IMR-90 (cell line): ENCODE measurements at regions not wholly inside any gene's neighbourhood (a gene's known extent, or its start where the extent isn't known, plus 50 kb on each side); places are given as distances from the start of the nearest gene placed in this dataset.

Source experiments
- ATAC-seq: fragments of 200-7000 bp; cut with Tn5 transposase; 2 replicates; pipeline ENCODE4 v1.9.1; 2020; ENCODE audit warnings: low read depth, mild to moderate bottlenecking, moderate library complexity
- BruUV-seq: library from RNA; stranded (reverse); fragments of 400-500 nt; replicated peaks from 2 replicates; lab custom pipeline; 2021; lab: Mats Ljungman, UMichigan
- CTCF ChIA-PET: fragments of 300-600 bp; formaldehyde crosslinking; extraction: SDS; loops from one replicate; lab custom pipeline; 2021; ENCODE audit warnings: antibody characterized with exemption; lab: Yijun Ruan, JAX
- POLR2A ChIA-PET: fragments of 300-600 bp; sonication (Branson Sonifier 250); formaldehyde crosslinking; loops from one replicate; lab custom pipeline; 2022; ENCODE audit warnings: antibody characterized with exemption; ENCODE audit not compliant: unreplicated experiment; lab: Charles Lee
- DNase-seq: peaks from one replicate; pipeline ENCODE4 v3.0.0; 2013
- H2AFZ ChIP-seq: replicated peaks from 2 replicates; pipeline ENCODE3; 2013; ENCODE audit warnings: low read length, mild to moderate bottlenecking; ENCODE audit not compliant: poor library complexity
- H2AK5ac ChIP-seq: 2 replicates; pipeline ENCODE4 v1.6.1; 2013; ENCODE audit warnings: low read depth, low read length, inconsistent platforms
- H2AK9ac ChIP-seq: replicated peaks from 2 replicates; pipeline ENCODE3; 2013; ENCODE audit warnings: mild to moderate bottlenecking, low read depth, low read length, moderate library complexity; ENCODE audit not compliant: poor library complexity
- H2BK120ac ChIP-seq: 2 replicates; pipeline ENCODE4 v1.6.1; 2013; ENCODE audit warnings: low read depth, low read length, inconsistent platforms
- H2BK15ac ChIP-seq: 3 replicates; pipeline ENCODE4 v1.6.1; 2013; ENCODE audit warnings: low read depth, low read length, inconsistent platforms
- H2BK20ac ChIP-seq: 2 replicates; pipeline ENCODE4 v1.6.1; 2013; ENCODE audit warnings: low read depth, mild to moderate bottlenecking, inconsistent platforms, low read length, moderate library complexity
- H2BK5ac ChIP-seq: 2 replicates; pipeline ENCODE4 v1.6.1; 2013; ENCODE audit warnings: mild to moderate bottlenecking, low read depth, low read length, inconsistent platforms; ENCODE audit not compliant: poor library complexity, severe bottlenecking
- H3K14ac ChIP-seq: replicated peaks from 2 replicates; pipeline ENCODE4 v1.6.1; 2013; ENCODE audit warnings: low read depth, low read length, inconsistent platforms
- H3K18ac ChIP-seq: 2 replicates; pipeline ENCODE4 v1.6.1; 2013; ENCODE audit warnings: low read depth, low read length, control low read depth
- H3K23ac ChIP-seq: 2 replicates; pipeline ENCODE4 v1.6.1; 2013; ENCODE audit warnings: low read depth, low read length, inconsistent platforms
- H3K27ac ChIP-seq: 2 replicates; pipeline ENCODE4 v1.5.1; 2013; ENCODE audit warnings: mild to moderate bottlenecking, control low read depth, low read length; ENCODE audit not compliant: insufficient read depth
- H3K27me3 ChIP-seq: 2 replicates; pipeline ENCODE4 v1.6.1; 2013; ENCODE audit warnings: low read length; ENCODE audit not compliant: control insufficient read depth, insufficient read depth
- H3K36me3 ChIP-seq: 2 replicates; pipeline ENCODE4 v1.6.1; 2013; ENCODE audit warnings: low read length, mixed read lengths; ENCODE audit not compliant: control insufficient read depth, insufficient read depth
- H3K4ac ChIP-seq: 2 replicates; pipeline ENCODE4 v1.6.1; 2013; ENCODE audit warnings: low read depth, low read length, inconsistent platforms
- H3K4me1 ChIP-seq: 2 replicates; pipeline ENCODE4 v1.6.1; 2013; ENCODE audit warnings: low read length, mixed read lengths; ENCODE audit not compliant: control insufficient read depth, insufficient read depth
- H3K4me2 ChIP-seq: 2 replicates; pipeline ENCODE4 v1.6.1; 2013; ENCODE audit warnings: low read depth, mild to moderate bottlenecking, control low read depth, low read length, moderate library complexity
- H3K4me3 ChIP-seq: 2 replicates; pipeline ENCODE4 v1.5.1; 2013; ENCODE audit warnings: low read depth, mild to moderate bottlenecking, control low read depth, low read length, moderate library complexity; ENCODE audit not compliant: insufficient read depth
- H3K56ac ChIP-seq: 2 replicates; pipeline ENCODE4 v1.6.1; 2013; ENCODE audit warnings: low read length, inconsistent platforms; ENCODE audit not compliant: insufficient read depth; ENCODE audit errors: extremely low read depth
- H3K79me1 ChIP-seq, 2 experiments: 2 replicates each; pipeline ENCODE4 v1.6.1; 2013; ENCODE audit warnings: low read length in 2 of 2, inconsistent platforms in 1 of 2, low read depth in 1 of 2
- H3K9ac ChIP-seq: 2 replicates; pipeline ENCODE4 v1.6.1; 2013; ENCODE audit warnings: low read depth, low read length, control low read depth
- H3K9me1 ChIP-seq: 2 replicates; pipeline ENCODE4 v1.6.1; 2013; ENCODE audit warnings: low read length, inconsistent platforms; ENCODE audit not compliant: insufficient read depth
- H3K9me3 ChIP-seq: 2 replicates; pipeline ENCODE4 v1.6.1; 2013; ENCODE audit warnings: low read length; ENCODE audit not compliant: control insufficient read depth, insufficient read depth
- H4K20me1 ChIP-seq: 2 replicates; pipeline ENCODE4 v1.6.1; 2013; ENCODE audit warnings: low read length, inconsistent platforms; ENCODE audit not compliant: insufficient read depth
- H4K5ac ChIP-seq: 2 replicates; pipeline ENCODE4 v1.6.1; 2013; ENCODE audit warnings: mild to moderate bottlenecking, low read depth, low read length, control low read depth
- H4K8ac ChIP-seq, 2 experiments: 2 replicates each; pipeline ENCODE4 v1.6.1; 2013; ENCODE audit warnings: low read depth in 2 of 2, low read length in 2 of 2, control low read depth in 1 of 2, inconsistent platforms in 1 of 2
- H4K91ac ChIP-seq: 2 replicates; pipeline ENCODE4 v1.6.1; 2013; ENCODE audit warnings: low read depth, low read length, inconsistent platforms; ENCODE audit not compliant: insufficient read depth
- MAZ ChIP-seq: IDR thresholded peaks from 2 replicates; pipeline ENCODE4 v1.6.1; 2012; ENCODE audit warnings: low read depth, mild to moderate bottlenecking, low read length, improper control_type of control experiment, moderate library complexity, borderline replicate concordance
- MXI1 ChIP-seq: IDR thresholded peaks from 2 replicates; pipeline ENCODE4 v1.6.1; 2012; ENCODE audit warnings: low read depth, mild to moderate bottlenecking, low read length, moderate library complexity, borderline replicate concordance
- RAD21 ChIP-seq: IDR thresholded peaks from 2 replicates; pipeline ENCODE4 v1.6.1; 2012; ENCODE audit warnings: low read length, improper control_type of control experiment
- WGBS, 2 experiments: methylation state at CpG; one replicate each; pipeline versions ENCODE4 v1.1.5 to v1.1.7; 2013; ENCODE audit warnings: missing lambda C conversion rate in 2 of 2; ENCODE audit not compliant: insufficient read length in 1 of 2; ENCODE audit errors: extremely low coverage in 2 of 2; 5-methylcytosine and 5-hydroxymethylcytosine counted together
- dilution Hi-C: fragments of 300-500 bp; cut with HindIII; formaldehyde crosslinking; loops from one replicate; pipeline ENCODE4 v1.14.3; 2018; ENCODE audit warnings: low sequenced_read_pairs; ENCODE audit not compliant: unreplicated experiment
- in situ Hi-C: fragments of 300-500 bp; cut with MboI; formaldehyde crosslinking; loops from 3 replicates; pipeline ENCODE4 v1.14.3; 2019; ENCODE audit warnings: low sequenced_read_pairs, inconsistent platforms, mixed read lengths
- intact Hi-C: fragments of 100-400 bp; cut with micrococcal nuclease; formaldehyde crosslinking; loops from 2 replicates; pipeline ENCODE4 v1.10.0; 2022

- no peaks in the 10 kb centered on the region for H3K9me1 ChIP-seq
- no peak overlapping the region for H2BK15ac ChIP-seq
- H3K14ac ChIP-seq = no peak overlapping the region
- TF ChIP-seq MAZ (no peak), RAD21 (no peak), MXI1 (no peak)
- ATAC-seq (no peak), DNase-seq (no peak)
- no peak overlapping the region for H2BK20ac ChIP-seq
- no peak overlapping the region for H3K4me2 ChIP-seq
- no CpG with 5 or more reads among the region's 3 CpGs for WGBS, 2 experiments
- no peak overlapping the region for H3K9ac ChIP-seq
- no peaks in the 10 kb centered on the region for H3K79me1 ChIP-seq
- H2AFZ ChIP-seq = no peak overlapping the region
- no peaks in the 10 kb centered on the region for H4K20me1 ChIP-seq
- H3K36me3 ChIP-seq = no peaks in the 10 kb centered on the region
- CTCF ChIA-PET = interaction anchor here (0.6 kb wide), 1 partner anchor 39 kb away, joined by 3 read pairs; no protein-coding TSS in a partner anchor
- dilution Hi-C loops = no loop called here
- no peak overlapping the region for H3K18ac ChIP-seq
- H3K9me3 ChIP-seq = no peaks in the 10 kb centered on the region
- H3K4ac ChIP-seq = no peak overlapping the region
- no peak overlapping the region for H2AK5ac ChIP-seq
- intact Hi-C loops = no loop called here
- no peak overlapping the region for H4K5ac ChIP-seq
- H3K27me3 ChIP-seq = no peaks in the 10 kb centered on the region
- POLR2A ChIA-PET = no interaction called here
- no peak overlapping the region for H2BK5ac ChIP-seq
- no peak overlapping the region for H3K23ac ChIP-seq
- H3K4me3 ChIP-seq = no peak overlapping the region
- in situ Hi-C loops = no loop called here
- no peak overlapping the region for H4K8ac ChIP-seq
- H4K91ac ChIP-seq = no peak overlapping the region
- H2BK120ac ChIP-seq = no peak overlapping the region
- no peak overlapping the region for H3K56ac ChIP-seq
- H3K4me1 ChIP-seq = no peaks in the 10 kb centered on the region
- no peak overlapping the region for H3K27ac ChIP-seq
- no TSS peak for BruUV-seq
- H2AK9ac ChIP-seq = no peak overlapping the region
Observed at GRCh38 chr6:20265842-20266241, 53.6 kb upstream of the MBOAT1 start.
